Endothelial cell of umbilical vein (primary cell): ENCODE measurements at regions not wholly inside any gene's neighbourhood (a gene's known extent, or its start where the extent isn't known, plus 50 kb on each side); places are given as distances from the start of the nearest gene placed in this dataset.

Experiments
- BruUV-seq: library from RNA; stranded (reverse); fragments of 400-500 nt; replicated peaks from 2 replicates; lab custom pipeline; 2021; lab: Mats Ljungman, UMichigan
- CTCF ChIA-PET: fragments of 300-600, 350-600 bp; sonication (Branson Sonifier 250); formaldehyde crosslinking; loops from one replicate; lab custom pipeline; 2021; ENCODE audit warnings: antibody characterized with exemption, inconsistent platforms; lab: Charles Lee
- POLR2A ChIA-PET: fragments of 300-600, 350-600 bp; sonication (Branson Sonifier 250); formaldehyde crosslinking; loops from one replicate; lab custom pipeline; 2021; ENCODE audit warnings: antibody characterized with exemption, inconsistent platforms; lab: Charles Lee
- DNase-seq: peaks from one replicate; pipeline ENCODE4 v3.0.0-alpha.2; 2011; ENCODE audit warnings: low read depth, low spot score
- FAIRE-seq: peaks from 2 replicates; lab custom pipeline; 2011; peaks lifted over from hg19 to GRCh38; lab: Jason Lieb, UNC
- H2AFZ ChIP-seq: 2 replicates; pipeline ENCODE4 v1.6.0; 2012; ENCODE audit warnings: low read depth, low read length, control low read depth, inconsistent platforms
- H3K27ac ChIP-seq: 2 replicates; pipeline ENCODE4 v1.5.1; 2011; ENCODE audit warnings: low read depth, mild to moderate bottlenecking, control low read depth, low read length, moderate library complexity; ENCODE audit not compliant: insufficient read depth
- H3K27me3 ChIP-seq, 2 experiments: 2 replicates each; pipeline versions ENCODE4 v1.6.0 to v1.6.1; 2011; ENCODE audit warnings: low read length in 2 of 2, mixed read lengths in 1 of 2; ENCODE audit not compliant: control insufficient read depth in 2 of 2, insufficient read depth in 2 of 2
- H3K36me3 ChIP-seq, 2 experiments: 2 replicates in 1 of 2; 3 replicates in 1 of 2; pipeline ENCODE4 v1.5.1; 2011; ENCODE audit warnings: low read length in 2 of 2, mild to moderate bottlenecking in 1 of 2, moderate library complexity in 1 of 2; ENCODE audit not compliant: control insufficient read depth in 2 of 2, insufficient read depth in 2 of 2; ENCODE audit errors: extremely low read depth in 1 of 2
- H3K4me1 ChIP-seq: 3 replicates; pipeline ENCODE4 v1.5.1; 2011; ENCODE audit warnings: mild to moderate bottlenecking, low read length; ENCODE audit not compliant: control insufficient read depth, insufficient read depth; ENCODE audit errors: extremely low read depth
- H3K4me2 ChIP-seq: 2 replicates; pipeline ENCODE4 v1.6.1; 2011; ENCODE audit warnings: low read length, control low read depth, mixed read lengths; ENCODE audit not compliant: insufficient read depth
- H3K4me3 ChIP-seq, 3 experiments: fragments of 200-600 bp in 1 of 3; sonication (generic), shearing (Covaris generic) in 1 of 3; replicated peaks in 1 of 3; 2 replicates each; pipeline ENCODE4 v1.5.1; 2011 to 2016; ENCODE audit warnings: control low read depth in 3 of 3, low read length in 3 of 3, mild to moderate bottlenecking in 2 of 3, inconsistent platforms in 1 of 3, low read depth in 1 of 3, moderate library complexity in 1 of 3; ENCODE audit not compliant: insufficient read depth in 1 of 3
- H3K79me2 ChIP-seq: 2 replicates; pipeline ENCODE4 v1.6.0; 2012; ENCODE audit warnings: low read length, inconsistent platforms; ENCODE audit not compliant: control insufficient read depth, insufficient read depth
- H3K9ac ChIP-seq: replicated peaks from 2 replicates; pipeline ENCODE3; 2011; ENCODE audit warnings: low read length, control low read depth; ENCODE audit not compliant: insufficient read depth; ENCODE audit errors: extremely low read depth
- H3K9me1 ChIP-seq: replicated peaks from 3 replicates; pipeline ENCODE4 v1.6.0; 2011; ENCODE audit warnings: mild to moderate bottlenecking, low read length; ENCODE audit not compliant: control insufficient read depth, insufficient read depth; ENCODE audit errors: extremely low read depth
- H3K9me3 ChIP-seq: replicated peaks from 2 replicates; pipeline ENCODE4 v1.5.1; 2012; ENCODE audit warnings: low read length, inconsistent platforms; ENCODE audit not compliant: control insufficient read depth, insufficient read depth
- H4K20me1 ChIP-seq: replicated peaks from 2 replicates; pipeline ENCODE3; 2011; ENCODE audit warnings: mild to moderate bottlenecking, low read length; ENCODE audit not compliant: control insufficient read depth, insufficient read depth; ENCODE audit errors: extremely low read depth
- CTCF ChIP-seq, 2 donors: IDR thresholded peaks; 1 replicate in 1 of 2; 2 replicates in 1 of 2; pipeline ENCODE4 v1.5.1; 2011; ENCODE audit warnings: low read length in 2 of 2, mild to moderate bottlenecking in 2 of 2, moderate library complexity in 2 of 2, control low read depth in 1 of 2, inconsistent platforms in 1 of 2, low read depth in 1 of 2; ENCODE audit not compliant: insufficient read depth in 1 of 2; ENCODE audit errors: extremely low read depth in 1 of 2
- EZH2 ChIP-seq: IDR thresholded peaks from 2 replicates; pipeline ENCODE4 v1.6.1; 2012; ENCODE audit warnings: borderline replicate concordance, low read depth, mild to moderate bottlenecking, moderate library complexity, low read length, inconsistent platforms; ENCODE audit not compliant: severe bottlenecking
- FOS ChIP-seq: IDR thresholded peaks from 2 replicates; pipeline ENCODE4 v1.6.1; 2011; ENCODE audit warnings: mild to moderate bottlenecking, low read length, moderate library complexity, borderline replicate concordance; ENCODE audit not compliant: insufficient read depth
- GATA2 ChIP-seq: IDR thresholded peaks from 2 replicates; pipeline ENCODE4 v1.7.0; 2011; ENCODE audit warnings: low read depth, mild to moderate bottlenecking, moderate library complexity, mixed read lengths, low read length; ENCODE audit not compliant: insufficient read length, insufficient read depth
- JUN ChIP-seq: IDR thresholded peaks from 2 replicates; pipeline ENCODE4 v1.6.1; 2011; ENCODE audit warnings: borderline replicate concordance, low read depth; ENCODE audit not compliant: insufficient read length, insufficient read depth
- MAX ChIP-seq: IDR thresholded peaks from 2 replicates; pipeline ENCODE4 v1.6.1; 2011; ENCODE audit not compliant: insufficient read depth, insufficient read length
- MYC ChIP-seq: IDR thresholded peaks from one replicate; pipeline ENCODE4 v1.6.1; 2011; ENCODE audit warnings: mild to moderate bottlenecking, low read depth, low read length
- POLR2A ChIP-seq: IDR thresholded peaks from 2 replicates; pipeline ENCODE4 v1.6.1; 2012; ENCODE audit warnings: low read depth, mild to moderate bottlenecking, control low read depth, low read length
- POLR2AphosphoS5 ChIP-seq: IDR thresholded peaks from 2 replicates; pipeline ENCODE4 v1.6.1; 2012; ENCODE audit warnings: low read depth, mild to moderate bottlenecking, control low read depth, low read length, moderate library complexity; ENCODE audit not compliant: insufficient read depth
- dilution Hi-C: fragments of 300-500 bp; cut with MboI; formaldehyde crosslinking; loops from one replicate; pipeline ENCODE4 v1.15.0; 2019; ENCODE audit warnings: low sequenced_read_pairs; ENCODE audit not compliant: extremely low pct_ligation_motif_present
- intact Hi-C: fragments of 100-400 bp; cut with micrococcal nuclease; formaldehyde crosslinking; loops from one replicate; pipeline ENCODE4 v1.10.0; 2022

- dilution Hi-C loops, result no loop called here
Observed at GRCh38 chr20:53658973-53659372, 65.3 kb upstream of the ZNF217 start.

More at GRCh38 chr20:53658973-53659372, 65.3 kb upstream of the ZNF217 start:
- BruUV-seq, result no TSS peak
- Histone ChIP-seq H3K9me3 (no peaks in the 10 kb centered on the region), H3K4me2 (no peak overlapping the region), H3K4me3 (no peak overlapping the region), H3K27ac (no peak overlapping the region), H3K4me1 (peaks cover 5% of the 10 kb centered on the region), H3K9me1 (no peaks in the 10 kb centered on the region), H3K9ac (no peak overlapping the region), H3K79me2 (no peaks in the 10 kb centered on the region), H4K20me1 (no peaks in the 10 kb centered on the region), H2AFZ (no peak overlapping the region), H3K27me3 (no peaks in the 10 kb centered on the region), H3K36me3 (no peaks in the 10 kb centered on the region)
- intact Hi-C loops, result loop anchor here (5.0 kb wide), 1 partner anchor 67 kb away; the partner anchor contains the start of gene ZNF217
- POLR2A ChIA-PET, result interaction anchor here (0.6 kb wide), 1 partner anchor 66 kb away, joined by 6 read pairs; the partner anchor contains the start of gene ZNF217
- no peak for FAIRE-seq
- TF ChIP-seq MYC, result no peak
- TF ChIP-seq POLR2A, result no peak
- no peak for TF ChIP-seq POLR2AphosphoS5
- TF ChIP-seq EZH2, result no peak
- no peak for TF ChIP-seq CTCF (IDR thresholded peaks at IDR 0.05; ENCODE audit: extremely low read depth in 1 of 2, insufficient read depth in 1 of 2, low read depth in 1 of 2, low read length in 2 of 2)
- no peak for TF ChIP-seq FOS
- TF ChIP-seq JUN, result no peak
- no peak for TF ChIP-seq MAX
- no peak for TF ChIP-seq GATA2
- no peak for DNase-seq
- CTCF ChIA-PET, result interaction anchor here (1.6 to 1.7 kb wide), 2 partner anchors 36 to 281 kb away, joined by 5 to 6 read pairs; no protein-coding TSS in a partner anchor
